Activated naive CD4-positive, alpha-beta T cell treated with anti-CD3 and anti-CD28 coated beads for 36 hours (primary cell): ENCODE measurements at regions not wholly inside any gene's neighbourhood (a gene's known extent, or its start where the extent isn't known, plus 50 kb on each side); places are given as distances from the start of the nearest gene placed in this dataset.
"Not testable (repeated sequence)": the region's sequence is repeated elsewhere in the genome, so short reads cannot be mapped to it uniquely, and the experiment has no call there.

ENCODE experiments used
- CTCF ChIA-PET: fragments of 350-600 bp; sonication (Branson Sonifier 250); formaldehyde crosslinking; loops from one replicate; lab custom pipeline; 2021; ENCODE audit warnings: antibody characterized with exemption; lab: Charles Lee
- DNase-seq: peaks from one replicate; pipeline ENCODE4 v3.0.0-alpha.2; 2020
- H3K27ac Mint-ChIP-seq: one replicate; pipeline ENCODE4 v1.8.0; 2021; ENCODE audit warnings: mild to moderate bottlenecking, mixed read lengths
- H3K27me3 Mint-ChIP-seq: one replicate; pipeline ENCODE4 v1.8.0; 2021; ENCODE audit warnings: low read depth, mixed read lengths
- H3K36me3 Mint-ChIP-seq: one replicate; pipeline ENCODE4 v1.8.0; 2021; ENCODE audit warnings: low read depth, mixed read lengths
- H3K4me1 Mint-ChIP-seq: one replicate; pipeline ENCODE4 v1.8.0; 2021; ENCODE audit warnings: low read depth, mixed read lengths
- H3K4me3 Mint-ChIP-seq: one replicate; pipeline ENCODE4 v1.8.0; 2021; ENCODE audit warnings: mild to moderate bottlenecking, moderate library complexity, mixed read lengths
- H3K9me3 Mint-ChIP-seq: one replicate; pipeline ENCODE4 v1.8.0; 2021; ENCODE audit warnings: mixed read lengths
- intact Hi-C: fragments of 100-400 bp; cut with micrococcal nuclease; formaldehyde crosslinking; loops from one replicate; pipeline ENCODE4 v1.15.1; 2023

- CTCF ChIA-PET, result no interaction called here
- Mint-ChIP-seq H3K27ac (no peak overlapping the region), H3K9me3 (no peaks in the 10 kb centered on the region), H3K4me1 (no peaks in the 10 kb centered on the region), H3K36me3 (no peaks in the 10 kb centered on the region), H3K27me3 (peaks cover 12% of the 10 kb centered on the region), H3K4me3 (no peak overlapping the region)
- intact Hi-C loops, result no loop called here
- no peak for DNase-seq
Observed at GRCh38 chr10:10699427-10699826, 318.2 kb upstream of the CELF2 start.

DNA sequence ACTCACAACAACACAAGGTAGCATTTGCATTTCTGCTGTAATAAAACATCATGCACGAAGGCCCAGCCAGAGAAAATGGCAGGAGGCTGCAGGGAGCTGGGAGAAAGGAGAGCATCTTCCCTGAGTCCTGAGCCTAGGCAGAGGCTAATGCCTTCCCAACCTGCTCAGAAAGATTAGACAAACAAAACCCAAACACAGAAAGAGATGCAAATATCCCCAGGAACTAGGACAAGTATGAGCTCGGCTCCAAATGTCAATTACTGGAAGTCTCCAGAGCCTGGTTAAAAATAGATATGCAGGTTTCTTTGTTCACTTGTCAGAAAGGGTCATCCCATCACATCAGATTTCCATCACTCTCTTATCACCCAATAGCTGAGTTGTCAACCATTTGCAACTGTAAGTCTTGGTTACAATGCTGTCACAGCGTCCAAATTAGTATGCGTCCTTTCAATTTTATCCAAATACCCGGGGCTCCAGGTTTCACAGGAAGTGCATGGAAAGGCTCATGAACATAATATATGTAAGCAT, 316.5 kb upstream of the CELF2 start:
- Mint-ChIP-seq H3K9me3 (no peaks in the 10 kb centered on the region), H3K27me3 (peaks cover 12% of the 10 kb centered on the region), H3K27ac (no peak overlapping the region), H3K36me3 (no peaks in the 10 kb centered on the region), H3K4me3 (no peak overlapping the region), H3K4me1 (no peaks in the 10 kb centered on the region)
- intact Hi-C loops, result no loop called here
- CTCF ChIA-PET, result no interaction called here
- no peak for DNase-seq

DNA sequence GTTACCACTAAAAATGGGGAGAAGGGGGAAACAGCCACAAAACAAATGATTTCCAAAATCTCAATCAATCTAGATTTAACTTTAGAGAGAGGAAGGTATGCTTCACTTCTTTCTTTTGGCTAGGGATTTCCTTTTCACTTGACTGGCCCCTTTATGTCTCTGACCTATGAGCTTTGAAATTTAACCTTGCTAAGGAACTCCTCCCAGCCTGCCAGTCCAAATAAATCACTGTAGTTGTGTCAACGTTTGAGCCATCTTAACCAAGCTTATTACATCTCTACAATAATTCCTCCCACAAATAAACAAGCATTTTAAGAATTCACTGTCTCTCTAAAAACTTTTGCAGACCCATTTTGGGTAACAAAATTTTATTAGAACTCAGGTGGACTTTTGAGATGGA, 315.5 kb upstream of the CELF2 start:
- Mint-ChIP-seq H3K27me3 (peaks cover 6% of the 10 kb centered on the region), H3K9me3 (no peaks in the 10 kb centered on the region), H3K4me3 (no peak overlapping the region), H3K4me1 (no peaks in the 10 kb centered on the region), H3K27ac (no peak overlapping the region), H3K36me3 (no peaks in the 10 kb centered on the region)
- CTCF ChIA-PET, result no interaction called here
- intact Hi-C loops, result no loop called here
- no peak for DNase-seq

DNA sequence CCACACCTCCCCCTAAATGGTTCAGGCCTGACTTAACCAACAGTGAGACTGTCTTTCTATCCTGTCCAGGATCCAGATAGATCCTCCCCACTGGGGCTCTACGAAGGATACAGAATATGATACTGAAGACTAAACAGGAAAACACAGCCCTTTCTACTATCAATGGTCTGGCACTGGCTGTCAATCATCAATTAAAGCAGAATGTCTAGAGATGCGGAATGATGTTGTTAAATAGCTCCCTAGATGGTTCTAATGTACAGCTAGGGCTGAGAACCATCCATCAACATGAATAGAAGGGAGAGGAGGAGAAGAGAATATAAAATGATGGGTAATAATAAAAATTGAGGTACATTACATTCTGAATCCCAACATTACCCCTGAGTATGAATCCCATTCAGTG, 314.3 kb upstream of the CELF2 start:
- no peak overlapping the region for H3K27ac Mint-ChIP-seq
- H3K4me3 Mint-ChIP-seq, result no peak overlapping the region
- intact Hi-C loops, result no loop called here
- no peak for DNase-seq
- peaks cover 4% of the 10 kb centered on the region for H3K27me3 Mint-ChIP-seq
- no peaks in the 10 kb centered on the region for H3K36me3 Mint-ChIP-seq
- no peaks in the 10 kb centered on the region for H3K9me3 Mint-ChIP-seq
- H3K4me1 Mint-ChIP-seq, result no peaks in the 10 kb centered on the region
- CTCF ChIA-PET, result no interaction called here

DNA sequence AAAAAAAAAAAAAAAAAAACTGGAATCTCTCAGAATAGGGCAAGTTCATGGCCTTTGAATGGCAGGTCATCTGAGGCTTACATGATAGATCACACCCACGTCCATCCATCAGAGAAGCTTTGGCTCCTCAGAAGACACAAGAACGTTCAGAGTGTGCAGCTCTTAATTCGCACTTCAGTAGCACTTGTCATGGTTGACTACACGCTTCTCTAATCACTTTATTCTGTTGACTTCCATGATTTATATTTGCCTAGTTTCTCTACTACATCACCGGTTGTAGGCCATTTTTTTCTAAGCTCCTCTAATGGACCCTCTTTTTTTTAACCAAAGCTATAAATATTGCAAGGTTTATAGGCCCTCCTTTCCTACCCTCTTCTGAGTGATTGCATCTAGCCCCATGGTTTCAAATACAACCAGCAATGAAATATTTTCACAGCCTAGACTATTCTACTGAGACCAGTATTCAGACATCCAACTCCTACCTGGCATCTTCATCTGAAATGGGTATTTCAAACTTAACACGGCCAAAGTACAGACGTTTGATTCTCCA, 305.4 kb upstream of the CELF2 start:
- Mint-ChIP-seq H3K4me3 (no peak overlapping the region), H3K36me3 (no peaks in the 10 kb centered on the region), H3K4me1 (no peaks in the 10 kb centered on the region), H3K27me3 (peaks cover 5% of the 10 kb centered on the region), H3K9me3 (no peaks in the 10 kb centered on the region), H3K27ac (no peak overlapping the region)
- CTCF ChIA-PET, result interaction anchor here (0.6 kb wide), 1 partner anchor 770 kb away, joined by 3 read pairs; no protein-coding TSS in a partner anchor
- intact Hi-C loops, result no loop called here
- no peak for DNase-seq

GRCh38 chr10:10714327-10714726, 303.3 kb upstream of the CELF2 start:
- DNase-seq, result no peak
- Mint-ChIP-seq H3K36me3 (no peaks in the 10 kb centered on the region), H3K27me3 (peaks cover 5% of the 10 kb centered on the region), H3K4me1 (no peaks in the 10 kb centered on the region), H3K4me3 (no peak overlapping the region), H3K9me3 (no peaks in the 10 kb centered on the region), H3K27ac (no peak overlapping the region)
- intact Hi-C loops, result no loop called here
- CTCF ChIA-PET, result no interaction called here

DNA sequence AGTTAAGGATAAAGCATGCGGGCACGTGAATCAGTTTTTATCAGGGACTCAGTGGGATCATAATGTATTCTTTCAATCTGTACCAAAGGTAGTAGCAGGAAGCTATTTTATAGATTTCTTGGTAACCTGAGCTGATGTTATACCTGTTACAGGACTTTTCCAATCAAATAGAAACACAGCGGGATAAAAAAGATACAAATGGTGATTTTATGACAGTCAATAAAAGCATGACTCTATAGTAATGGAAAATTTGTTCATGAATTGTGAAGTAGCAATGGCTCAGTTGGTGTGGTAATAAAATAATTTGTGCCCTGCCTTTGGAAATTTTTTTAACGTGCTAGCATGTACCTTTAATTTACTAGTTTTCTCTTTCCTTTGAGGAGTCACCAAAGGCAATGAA, 300.7 kb upstream of the CELF2 start:
- intact Hi-C loops, result no loop called here
- CTCF ChIA-PET, result no interaction called here
- no peaks in the 10 kb centered on the region for H3K36me3 Mint-ChIP-seq
- H3K4me3 Mint-ChIP-seq, result no peak overlapping the region
- H3K27ac Mint-ChIP-seq, result no peak overlapping the region
- H3K27me3 Mint-ChIP-seq, result peaks cover 3% of the 10 kb centered on the region
- DNase-seq, result no peak
- no peaks in the 10 kb centered on the region for H3K4me1 Mint-ChIP-seq
- no peaks in the 10 kb centered on the region for H3K9me3 Mint-ChIP-seq

DNA sequence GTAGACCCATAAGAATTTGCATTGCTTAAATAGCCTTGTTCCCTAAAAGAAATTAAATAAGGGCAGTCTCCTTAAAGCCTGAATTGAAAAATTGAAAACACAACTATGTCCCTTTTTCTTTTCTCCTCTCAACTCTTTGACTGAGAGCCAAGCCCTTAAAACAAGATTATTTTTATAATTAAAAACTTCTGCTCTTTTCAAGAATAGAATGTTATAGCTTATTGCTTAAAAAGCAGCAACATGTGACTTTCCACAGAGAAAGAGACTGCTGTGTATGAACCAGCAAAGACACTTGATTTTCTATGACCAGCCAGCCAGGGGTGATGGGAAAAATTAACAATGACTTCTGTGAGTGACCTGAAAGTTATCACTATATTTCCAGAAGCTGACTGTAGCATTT, 295.2 kb upstream of the CELF2 start:
- Mint-ChIP-seq H3K9me3 (no peaks in the 10 kb centered on the region), H3K4me3 (no peak overlapping the region), H3K36me3 (no peaks in the 10 kb centered on the region), H3K27ac (no peak overlapping the region), H3K4me1 (no peaks in the 10 kb centered on the region), H3K27me3 (no peaks in the 10 kb centered on the region)
- intact Hi-C loops, result no loop called here
- DNase-seq, result no peak
- CTCF ChIA-PET, result no interaction called here

DNA sequence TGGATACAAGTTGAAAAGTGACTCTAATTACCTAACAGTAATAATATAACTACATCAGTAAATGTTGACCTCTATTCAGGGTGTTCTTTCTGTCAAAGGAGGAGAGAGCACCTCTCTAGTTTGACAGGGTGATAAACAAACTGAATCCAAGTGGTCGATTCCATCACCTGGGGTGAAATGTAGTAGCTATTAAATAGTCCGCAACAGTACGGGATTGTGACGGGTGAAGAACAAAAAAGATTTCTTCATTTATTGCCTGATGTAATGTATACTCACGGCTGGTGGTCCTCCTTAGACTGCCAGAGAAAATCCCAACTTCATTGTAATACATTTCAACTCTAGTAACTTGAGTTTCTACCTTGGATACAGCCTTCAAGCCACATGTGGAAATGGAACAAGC, 292.5 kb upstream of the CELF2 start:
- Mint-ChIP-seq H3K27ac (no peak overlapping the region), H3K36me3 (no peaks in the 10 kb centered on the region), H3K27me3 (no peaks in the 10 kb centered on the region), H3K4me1 (no peaks in the 10 kb centered on the region), H3K9me3 (no peaks in the 10 kb centered on the region), H3K4me3 (no peak overlapping the region)
- intact Hi-C loops, result no loop called here
- DNase-seq, result no peak
- CTCF ChIA-PET, result no interaction called here

DNA sequence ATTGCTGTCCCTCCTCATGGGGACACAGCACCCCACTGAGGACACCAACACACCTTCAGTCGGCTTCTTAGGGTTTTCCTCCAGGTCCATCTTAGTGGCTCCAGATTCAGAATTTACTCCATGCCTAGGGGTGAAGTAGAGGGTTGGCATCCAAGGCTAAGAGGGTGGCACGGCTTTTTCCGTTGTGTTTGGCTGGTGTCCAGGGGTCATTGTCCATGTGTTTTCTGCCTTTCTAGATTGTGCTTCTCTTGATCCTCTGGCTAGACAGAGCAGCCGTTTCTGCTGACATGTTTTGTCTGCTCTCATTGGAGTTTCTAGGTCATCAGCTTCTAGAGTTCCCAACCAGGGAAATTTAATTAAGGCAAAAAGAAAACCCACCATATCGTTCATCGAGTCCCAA, 291.6 kb upstream of the CELF2 start:
- H3K9me3 Mint-ChIP-seq, result no peaks in the 10 kb centered on the region
- H3K36me3 Mint-ChIP-seq, result no peaks in the 10 kb centered on the region
- CTCF ChIA-PET, result no interaction called here
- H3K27ac Mint-ChIP-seq, result no peak overlapping the region
- intact Hi-C loops, result no loop called here
- H3K4me1 Mint-ChIP-seq, result no peaks in the 10 kb centered on the region
- no peak for DNase-seq
- H3K4me3 Mint-ChIP-seq, result no peak overlapping the region
- H3K27me3 Mint-ChIP-seq, result no peaks in the 10 kb centered on the region

GRCh38 chr10:10727411-10727810, 290.3 kb upstream of the CELF2 start:
- H3K4me1 Mint-ChIP-seq, intact Hi-C loops, DNase-seq, H3K9me3 Mint-ChIP-seq, H3K27ac Mint-ChIP-seq, H3K4me3 Mint-ChIP-seq, H3K36me3 Mint-ChIP-seq, H3K27me3 Mint-ChIP-seq: not testable (repeated sequence)
- CTCF ChIA-PET, result interaction anchor here (0.6 kb wide), 1 partner anchor 8 kb away, joined by 4 read pairs; no protein-coding TSS in a partner anchor

DNA sequence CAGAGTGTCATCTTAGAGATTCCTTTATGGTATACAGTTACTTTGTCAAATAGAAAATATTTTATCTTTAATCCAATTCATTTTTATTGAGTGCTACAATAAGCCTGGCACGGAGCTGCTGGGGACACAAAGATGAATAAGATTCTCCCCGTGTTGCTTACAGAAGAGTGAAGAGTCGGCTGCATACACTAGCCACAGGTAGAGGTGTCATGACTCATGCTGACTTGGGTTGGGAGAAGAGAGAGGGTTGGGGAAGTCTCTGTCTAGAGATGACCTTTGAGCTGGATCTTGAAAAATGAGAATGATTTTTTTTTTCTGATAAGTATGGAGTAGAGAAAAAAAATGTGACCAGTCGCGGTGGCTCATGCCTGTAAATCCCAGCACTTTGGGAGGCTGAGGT, 289.9 kb upstream of the CELF2 start:
- Mint-ChIP-seq H3K9me3 (no peaks in the 10 kb centered on the region), H3K27me3 (no peaks in the 10 kb centered on the region), H3K27ac (no peak overlapping the region), H3K4me1 (no peaks in the 10 kb centered on the region), H3K36me3 (no peaks in the 10 kb centered on the region), H3K4me3 (no peak overlapping the region)
- DNase-seq, result no peak
- CTCF ChIA-PET, result interaction anchor here (0.6 kb wide), 1 partner anchor 9 kb away, joined by 4 read pairs; no protein-coding TSS in a partner anchor
- intact Hi-C loops, result no loop called here

- no peak overlapping the region for H3K27ac Mint-ChIP-seq
- CTCF ChIA-PET, result no interaction called here
- no peaks in the 10 kb centered on the region for H3K27me3 Mint-ChIP-seq
- no peaks in the 10 kb centered on the region for H3K36me3 Mint-ChIP-seq
- no peak overlapping the region for H3K4me3 Mint-ChIP-seq
- no peaks in the 10 kb centered on the region for H3K9me3 Mint-ChIP-seq
- no peak for DNase-seq
- no peaks in the 10 kb centered on the region for H3K4me1 Mint-ChIP-seq
- intact Hi-C loops, result no loop called here
Observed at GRCh38 chr10:10730471-10731043, 287.1 kb upstream of the CELF2 start.
